ENCODE measurements at regions not wholly inside any gene's neighbourhood (a gene's known extent, or its start where the extent isn't known, plus 50 kb on each side); places are given as distances from the start of the nearest gene placed in this dataset.

GRCh38 chr7:35467456-35467978, 213.6 kb upstream of the TBX20 start (continued):
- TF ChIP-seq ZNF318 (IDR thresholded peaks at IDR 0.05; ENCODE audit: borderline replicate concordance in 1 of 2, low read depth in 1 of 2) (no peak), MED1 (CRISPR knock-in tag; IDR thresholded peaks at IDR 0.05; ENCODE audit: borderline replicate concordance) (no peak)
- TF ChIP-seq, protein P1, sequence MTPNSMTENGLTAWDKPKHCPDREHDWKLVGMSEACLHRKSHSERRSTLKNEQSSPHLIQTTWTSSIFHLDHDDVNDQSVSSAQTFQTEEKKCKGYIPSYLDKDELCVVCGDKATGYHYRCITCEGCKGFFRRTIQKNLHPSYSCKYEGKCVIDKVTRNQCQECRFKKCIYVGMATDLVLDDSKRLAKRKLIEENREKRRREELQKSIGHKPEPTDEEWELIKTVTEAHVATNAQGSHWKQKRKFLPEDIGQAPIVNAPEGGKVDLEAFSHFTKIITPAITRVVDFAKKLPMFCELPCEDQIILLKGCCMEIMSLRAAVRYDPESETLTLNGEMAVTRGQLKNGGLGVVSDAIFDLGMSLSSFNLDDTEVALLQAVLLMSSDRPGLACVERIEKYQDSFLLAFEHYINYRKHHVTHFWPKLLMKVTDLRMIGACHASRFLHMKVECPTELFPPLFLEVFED (CRISPR knock-in tag; conservative IDR thresholded peaks at IDR 0.05), result no peak
